HG03097 (cell line): ENCODE measurements at regions not wholly inside any gene's neighbourhood (a gene's known extent, or its start where the extent isn't known, plus 50 kb on each side); places are given as distances from the start of the nearest gene placed in this dataset.

Experiments used
- ATAC-seq: cut with Tn5 transposase; IDR thresholded peaks from one replicate; pipeline ENCODE4 v1.9.1; 2021; ENCODE audit not compliant: unreplicated experiment, low FRiP score

DNA sequence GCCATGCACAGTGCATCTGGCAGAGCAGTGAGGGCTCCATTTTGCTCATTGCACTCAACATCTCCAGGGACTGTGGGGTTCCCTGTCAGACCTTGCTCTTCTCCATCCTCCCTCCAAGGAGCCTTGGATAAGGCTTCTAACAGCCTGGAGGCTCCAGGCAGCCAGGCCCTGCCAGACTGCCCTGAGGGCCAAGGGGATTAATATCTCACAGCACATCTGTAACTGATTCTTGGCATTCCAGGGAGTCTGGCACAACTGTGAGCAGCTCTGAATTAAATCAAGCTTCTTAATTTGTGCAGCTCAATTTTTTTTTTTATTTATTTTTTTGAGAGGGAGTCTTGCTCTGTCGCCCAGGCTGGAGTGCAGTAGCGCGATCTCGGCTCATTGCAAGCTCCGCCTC is 224.5 kb upstream of the PGRMC2 start:
- ATAC-seq, result no peak

GRCh38 chr4:128510850-128511249 is 223.2 kb upstream of the PGRMC2 start:
- no peak for ATAC-seq

DNA sequence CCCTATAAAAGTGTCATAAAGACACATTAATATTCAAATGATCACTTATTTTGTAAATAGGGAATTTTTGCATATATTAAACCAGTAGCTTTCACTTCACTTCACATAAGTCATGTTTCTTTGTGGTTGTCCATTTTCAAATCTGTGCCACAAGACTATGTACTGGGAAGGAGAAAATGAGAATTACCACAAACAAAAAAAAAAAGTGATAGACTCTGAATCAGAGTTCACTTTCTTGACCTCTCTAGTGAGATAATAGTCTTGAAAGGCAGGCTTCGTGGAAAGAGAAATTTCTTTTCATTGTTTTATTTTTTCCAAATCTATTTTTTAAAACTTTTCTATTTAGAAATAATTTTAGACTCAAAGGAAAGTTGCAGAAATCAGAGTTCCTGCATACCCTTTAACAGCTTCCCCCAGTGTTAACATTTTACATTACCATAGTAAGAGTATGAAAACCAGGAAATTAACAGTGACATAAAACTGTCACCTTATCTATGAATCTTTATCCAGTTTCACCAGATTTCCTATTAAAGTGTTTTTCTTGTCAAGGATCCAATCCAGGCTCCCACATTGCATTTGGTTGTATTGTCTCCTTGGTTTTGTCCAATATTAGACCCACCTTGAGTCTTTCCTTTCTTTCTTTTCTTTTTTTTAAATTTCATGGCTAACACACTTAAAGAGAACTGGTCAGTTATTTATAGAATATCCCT is 215.4 kb upstream of the PGRMC2 start:
- no peak for ATAC-seq

DNA sequence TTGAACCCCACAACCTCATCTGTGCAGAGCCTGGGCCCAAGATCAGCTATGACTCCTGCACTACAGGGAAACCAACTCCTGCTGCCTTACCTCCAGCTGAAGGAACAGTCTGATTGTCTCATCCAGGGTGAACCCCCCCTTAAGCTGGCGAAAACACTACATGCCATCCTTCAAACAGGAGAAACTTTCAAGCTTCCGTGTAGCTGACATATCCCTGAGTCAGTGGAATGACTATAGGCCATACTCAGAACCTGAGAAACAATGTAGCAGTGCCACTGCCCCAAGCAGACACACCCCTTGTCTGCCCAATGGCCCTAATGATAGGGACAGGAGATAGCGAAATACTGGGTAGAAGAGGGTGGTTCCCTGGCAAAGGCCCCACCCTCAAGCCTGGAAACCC is 213.6 kb upstream of the PGRMC2 start:
- no peak for ATAC-seq

GRCh38 chr4:128488055-128488705 is 200.6 kb upstream of the PGRMC2 start:
- no peak for ATAC-seq

DNA sequence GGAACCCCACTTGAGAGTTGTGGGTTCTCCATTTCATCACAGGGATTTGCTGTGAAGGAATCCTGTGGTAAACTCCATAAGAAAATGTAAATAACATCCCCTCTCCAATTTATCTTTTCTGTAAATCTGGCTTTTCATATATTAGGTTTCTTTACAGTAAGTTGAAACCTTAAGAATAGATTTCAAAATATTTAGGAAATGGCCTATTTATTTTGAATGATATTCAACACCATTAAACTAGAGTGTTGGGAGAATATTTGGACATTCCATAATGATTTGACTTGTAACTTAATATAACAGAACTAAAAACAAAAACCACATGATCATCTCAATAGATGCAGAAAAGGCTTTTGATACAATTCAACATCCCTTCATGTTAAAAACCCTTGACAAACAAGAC is 197.3 kb upstream of the PGRMC2 start:
- no peak for ATAC-seq

DNA sequence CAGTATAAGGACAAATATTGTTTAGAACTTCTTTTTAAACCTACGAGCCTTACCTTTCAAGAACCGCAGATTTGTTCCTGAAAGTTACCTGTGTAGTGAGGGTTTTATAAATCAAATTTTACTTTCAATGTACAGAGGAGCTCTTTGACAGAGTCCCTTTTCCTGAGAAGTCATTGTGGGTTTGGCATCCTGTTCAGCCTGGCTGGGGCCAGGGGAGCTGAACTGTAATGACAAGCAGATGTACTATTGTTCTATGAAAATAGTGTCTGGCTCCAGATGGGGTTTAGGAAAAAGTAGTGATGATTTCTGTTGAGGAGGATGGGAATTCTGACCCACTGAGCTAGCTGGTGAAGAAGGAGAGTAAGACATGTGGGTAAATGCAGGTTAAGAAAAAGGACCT is 196.2 kb upstream of the PGRMC2 start:
- no peak for ATAC-seq

DNA sequence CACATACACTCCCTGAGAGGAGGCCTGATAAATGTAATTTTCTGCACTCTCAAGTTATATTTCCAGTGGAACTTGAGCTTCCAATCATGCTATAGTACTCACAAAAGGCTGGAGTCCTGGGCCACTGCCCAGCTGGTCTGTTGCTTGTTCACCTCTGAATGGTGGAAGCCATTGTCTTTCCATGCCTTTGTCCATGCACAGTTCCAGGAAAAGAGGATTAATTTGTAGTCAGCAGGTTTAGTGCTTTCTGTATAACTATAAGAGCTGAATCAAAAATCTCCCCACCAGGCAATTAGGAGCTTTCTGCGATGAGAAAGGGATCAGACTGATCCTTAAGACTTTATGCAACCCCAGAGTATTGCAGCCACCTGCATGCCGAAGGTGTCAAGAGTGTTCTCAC is 195.4 kb upstream of the PGRMC2 start:
- no peak for ATAC-seq

DNA sequence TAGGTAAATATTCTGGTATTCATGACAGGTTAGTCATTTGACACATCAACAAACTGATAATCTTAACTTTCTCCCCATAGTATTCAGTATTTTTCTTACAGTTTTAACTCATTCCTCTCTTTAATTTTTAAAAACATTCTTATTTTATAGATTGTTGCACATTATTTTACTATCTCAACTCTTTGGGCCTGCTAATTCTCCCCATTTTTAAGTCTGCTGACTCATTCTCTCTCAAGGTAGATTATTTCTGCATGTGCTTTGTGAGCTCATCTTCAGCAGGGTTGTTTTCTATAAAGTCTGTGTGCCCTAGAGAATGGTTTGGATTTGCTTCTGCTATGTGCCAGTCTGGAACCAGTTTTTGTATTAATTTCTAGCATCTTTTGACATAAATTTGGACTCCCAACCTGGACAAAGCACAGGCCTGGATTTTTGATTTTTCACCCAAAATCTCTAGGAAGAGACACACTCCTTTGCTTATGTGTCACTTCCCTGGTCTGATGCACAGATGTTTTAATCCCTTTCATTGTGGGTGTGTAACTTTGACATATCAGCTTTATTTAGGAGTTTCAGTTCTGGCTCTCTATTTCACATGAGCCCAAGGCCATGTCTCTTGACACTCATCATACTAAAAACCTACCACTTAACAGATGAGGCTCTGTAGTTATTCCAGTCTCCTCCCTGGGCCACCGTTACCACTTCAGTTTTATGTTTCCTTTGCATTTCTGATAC is 194.3 kb upstream of the PGRMC2 start:
- no peak for ATAC-seq

- ATAC-seq, result no peak
These were observed 193.3 kb upstream of the PGRMC2 start for GRCh38 chr4:128480945-128481344.

DNA sequence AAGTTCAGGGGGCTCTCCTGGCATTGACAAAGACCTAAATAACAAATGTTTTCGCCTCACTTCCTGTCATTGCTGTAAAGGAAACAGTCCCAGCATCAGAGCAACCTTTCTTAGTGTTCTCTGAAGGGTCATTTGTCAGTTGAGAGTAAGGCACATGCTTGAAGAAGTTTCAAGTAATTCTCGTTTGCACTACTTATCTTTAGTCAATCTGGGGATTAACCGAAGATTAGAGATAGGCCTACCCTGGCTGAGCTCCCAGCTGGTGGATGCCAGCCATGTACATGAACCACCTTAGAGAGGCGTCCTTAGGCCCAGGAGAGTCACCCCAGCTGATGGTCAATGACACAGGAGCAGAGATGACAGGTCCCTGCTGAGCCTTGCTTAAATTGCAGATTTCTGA is 189.9 kb upstream of the PGRMC2 start:
- ATAC-seq, result no peak

DNA sequence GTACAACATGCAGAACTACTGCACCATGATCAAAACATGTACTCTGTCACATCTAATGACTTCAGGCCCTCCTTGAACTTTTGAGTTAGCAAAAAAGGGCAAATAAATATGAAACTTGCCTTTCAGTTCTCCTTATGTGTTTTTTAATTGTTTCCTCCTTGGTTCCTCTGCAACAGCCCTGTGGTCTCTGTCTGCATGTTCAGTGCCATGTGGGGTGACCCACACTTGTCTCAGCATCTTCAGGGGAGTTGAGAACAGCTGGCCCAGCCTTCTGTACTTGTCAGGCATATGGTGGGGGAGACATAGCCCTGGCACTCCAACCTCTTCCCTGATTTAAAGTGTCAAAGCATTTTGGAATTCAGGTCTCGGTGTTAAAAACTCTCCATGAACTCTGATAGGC is 188.0 kb upstream of the PGRMC2 start:
- ATAC-seq, result no peak

- no peak for ATAC-seq
These were observed 184.0 kb upstream of the PGRMC2 start for GRCh38 chr4:128471576-128471975.

GRCh38 chr4:128470492-128471053 is 183.0 kb upstream of the PGRMC2 start:
- no peak for ATAC-seq

- no peak for ATAC-seq
These were observed 180.7 kb upstream of the PGRMC2 start for GRCh38 chr4:128468123-128468989.

DNA sequence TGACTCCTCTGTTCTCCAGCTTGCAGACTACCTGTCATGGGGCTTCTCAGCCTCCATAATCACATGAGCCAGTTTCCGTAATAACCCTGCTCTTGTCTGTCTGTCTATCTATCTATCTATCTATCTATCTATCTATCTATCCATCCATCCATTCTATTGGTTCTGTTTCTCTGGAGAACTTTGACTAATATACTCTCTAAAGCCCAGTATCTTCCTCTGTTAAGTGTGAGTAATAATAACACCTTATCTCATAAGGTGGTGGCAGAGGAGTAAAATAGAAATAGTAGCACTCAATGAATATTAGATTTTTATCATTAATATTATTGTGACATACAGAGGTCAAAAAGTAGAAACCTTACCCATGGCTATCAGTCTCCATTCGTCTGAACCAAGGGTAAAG is 177.9 kb upstream of the PGRMC2 start:
- no peak for ATAC-seq

GRCh38 chr4:128463006-128463405 is 175.4 kb upstream of the PGRMC2 start:
- no peak for ATAC-seq

GRCh38 chr4:128462103-128462783 is 174.6 kb upstream of the PGRMC2 start:
- no peak for ATAC-seq

DNA sequence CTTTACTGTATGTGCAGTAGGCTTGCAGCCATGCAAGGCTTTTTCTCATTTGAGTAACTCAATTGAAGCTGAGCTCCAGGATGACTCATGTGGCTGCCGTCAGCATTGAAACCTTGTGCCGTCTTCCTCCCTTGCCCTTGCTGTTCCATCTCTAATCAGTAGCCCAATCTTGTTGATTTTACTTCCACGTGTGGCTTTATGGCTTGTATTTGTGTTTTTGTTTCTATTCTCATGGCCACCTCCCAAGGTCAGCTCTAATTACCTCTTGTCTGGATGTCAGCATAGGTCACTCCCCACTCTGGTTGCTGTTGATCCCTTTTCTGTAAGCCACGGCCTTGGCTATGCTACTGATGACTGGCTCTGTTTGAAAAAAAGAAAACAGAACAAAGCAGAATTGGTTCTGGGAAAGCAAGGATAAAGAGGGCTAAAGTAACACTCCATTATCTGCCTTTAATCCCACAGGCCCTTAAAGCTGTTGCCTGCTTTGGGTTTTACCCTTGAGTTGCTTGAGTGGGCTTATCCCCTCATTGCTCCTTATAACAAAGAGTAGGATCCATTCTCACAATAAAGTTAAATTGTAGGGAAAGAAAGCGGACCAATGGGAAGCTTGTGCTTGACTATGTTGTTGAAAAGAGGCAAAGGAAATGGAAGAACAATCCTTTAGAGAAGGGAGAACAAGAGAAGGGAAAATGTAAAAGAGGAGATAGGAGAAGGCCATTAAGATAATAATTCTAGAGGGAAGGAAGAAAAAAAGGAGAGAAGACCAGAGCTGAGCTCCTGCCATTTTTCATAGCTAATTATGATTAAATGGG is 173.9 kb upstream of the PGRMC2 start:
- ATAC-seq, result no peak
